SU-DHL-6 (cell line): ENCODE measurements at regions not wholly inside any gene's neighbourhood (a gene's known extent, or its start where the extent isn't known, plus 50 kb on each side); places are given as distances from the start of the nearest gene placed in this dataset.
"Not testable (repeated sequence)": the region's sequence is repeated elsewhere in the genome, so short reads cannot be mapped to it uniquely, and the experiment has no call there.

Experiments used
- EZH2phosphoT487 ChIP-seq: fragments of 200-600 bp; sonication (generic), shearing (Covaris generic); conservative IDR thresholded peaks from 2 replicates; pipeline ENCODE4 v1.6.1; 2018; ENCODE audit warnings: mild to moderate bottlenecking, antibody characterized with exemption, low read length, moderate library complexity, mixed read lengths
- TF ChIP-seq, protein P1 (sequence below): fragments of 200-600 bp; sonication (generic); IDR thresholded peaks from one replicate; pipeline ENCODE4 v1.5.1; 2017; ENCODE audit warnings: antibody characterized with exemption, mild to moderate bottlenecking, low read length, moderate library complexity; ENCODE audit not compliant: insufficient read depth, poor library complexity, severe bottlenecking

GRCh38 chr21:13893617-13894016 lies 284.0 kb downstream of the POTED start:
- TF ChIP-seq, protein P1, sequence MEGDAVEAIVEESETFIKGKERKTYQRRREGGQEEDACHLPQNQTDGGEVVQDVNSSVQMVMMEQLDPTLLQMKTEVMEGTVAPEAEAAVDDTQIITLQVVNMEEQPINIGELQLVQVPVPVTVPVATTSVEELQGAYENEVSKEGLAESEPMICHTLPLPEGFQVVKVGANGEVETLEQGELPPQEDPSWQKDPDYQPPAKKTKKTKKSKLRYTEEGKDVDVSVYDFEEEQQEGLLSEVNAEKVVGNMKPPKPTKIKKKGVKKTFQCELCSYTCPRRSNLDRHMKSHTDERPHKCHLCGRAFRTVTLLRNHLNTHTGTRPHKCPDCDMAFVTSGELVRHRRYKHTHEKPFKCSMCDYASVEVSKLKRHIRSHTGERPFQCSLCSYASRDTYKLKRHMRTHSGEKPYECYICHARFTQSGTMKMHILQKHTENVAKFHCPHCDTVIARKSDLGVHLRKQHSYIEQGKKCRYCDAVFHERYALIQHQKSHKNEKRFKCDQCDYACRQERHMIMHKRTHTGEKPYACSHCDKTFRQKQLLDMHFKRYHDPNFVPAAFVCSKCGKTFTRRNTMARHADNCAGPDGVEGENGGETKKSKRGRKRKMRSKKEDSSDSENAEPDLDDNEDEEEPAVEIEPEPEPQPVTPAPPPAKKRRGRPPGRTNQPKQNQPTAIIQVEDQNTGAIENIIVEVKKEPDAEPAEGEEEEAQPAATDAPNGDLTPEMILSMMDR, result not testable (repeated sequence)
- TF ChIP-seq EZH2phosphoT487, result not testable (repeated sequence)
